Keratinocyte (primary cell): ENCODE measurements at regions not wholly inside any gene's neighbourhood (a gene's known extent, or its start where the extent isn't known, plus 50 kb on each side); places are given as distances from the start of the nearest gene placed in this dataset.

Experiments
- DNase-seq: peaks from one replicate; pipeline ENCODE4 v3.0.0-alpha.2; 2011; ENCODE audit warnings: low read depth, missing footprints, low spot score
- FAIRE-seq: peaks from 2 replicates; lab custom pipeline; 2011; peaks lifted over from hg19 to GRCh38; lab: Jason Lieb, UNC
- H2AFZ ChIP-seq: 2 replicates; pipeline ENCODE4 v1.6.0; 2012; ENCODE audit warnings: low read length, control low read depth, inconsistent platforms; ENCODE audit not compliant: control insufficient read depth
- H3K27ac ChIP-seq: 2 replicates; pipeline ENCODE4 v1.5.1; 2011; ENCODE audit warnings: low read length; ENCODE audit not compliant: control insufficient read depth, insufficient read depth
- H3K27me3 ChIP-seq: 3 replicates; pipeline ENCODE4 v1.6.0; 2011; ENCODE audit warnings: low read length; ENCODE audit not compliant: control insufficient read depth, insufficient read depth; ENCODE audit errors: extremely low read depth
- H3K36me3 ChIP-seq, 2 experiments: 2 replicates in 1 of 2; 3 replicates in 1 of 2; pipeline ENCODE4 v1.5.1; 2011; ENCODE audit warnings: low read length in 2 of 2, mild to moderate bottlenecking in 1 of 2; ENCODE audit not compliant: control insufficient read depth in 2 of 2, insufficient read depth in 2 of 2; ENCODE audit errors: extremely low read depth in 1 of 2
- H3K4me1 ChIP-seq: 3 replicates; pipeline ENCODE4 v1.5.1; 2011; ENCODE audit warnings: low read length; ENCODE audit not compliant: control insufficient read depth, insufficient read depth; ENCODE audit errors: extremely low read depth
- H3K4me2 ChIP-seq: 3 replicates; pipeline ENCODE4 v1.6.0; 2011; ENCODE audit warnings: low read depth, low read length; ENCODE audit not compliant: control insufficient read depth, insufficient read depth; ENCODE audit errors: extremely low read depth
- H3K4me3 ChIP-seq, 3 experiments: fragments of 200-600 bp in 1 of 3; sonication (generic) in 1 of 3; 2 replicates in 2 of 3; 3 replicates in 1 of 3; pipeline ENCODE4 v1.5.1; 2011 to 2016; ENCODE audit warnings: low read length in 3 of 3, mild to moderate bottlenecking in 3 of 3, control low read depth in 2 of 3, inconsistent platforms in 1 of 3, low read depth in 1 of 3, mixed read lengths in 1 of 3, mixed run types in 1 of 3, moderate library complexity in 1 of 3; ENCODE audit not compliant: control insufficient read depth in 2 of 3, insufficient read depth in 2 of 3; ENCODE audit errors: extremely low read depth in 1 of 3
- H3K79me2 ChIP-seq: 2 replicates; pipeline ENCODE4 v1.6.0; 2012; ENCODE audit warnings: low read length; ENCODE audit not compliant: control insufficient read depth, insufficient read depth
- H3K9ac ChIP-seq: 3 replicates; pipeline ENCODE4 v1.6.0; 2011; ENCODE audit warnings: low read length; ENCODE audit not compliant: control insufficient read depth, insufficient read depth; ENCODE audit errors: extremely low read depth
- H3K9me1 ChIP-seq: 3 replicates; pipeline ENCODE4 v1.6.0; 2011; ENCODE audit warnings: low read length; ENCODE audit not compliant: control insufficient read depth, insufficient read depth; ENCODE audit errors: extremely low read depth
- H3K9me3 ChIP-seq: 2 replicates; pipeline ENCODE4 v1.5.1; 2012; ENCODE audit warnings: low read depth, low read length; ENCODE audit not compliant: control insufficient read depth
- H4K20me1 ChIP-seq: 3 replicates; pipeline ENCODE4 v1.6.0; 2011; ENCODE audit warnings: low read length; ENCODE audit not compliant: control insufficient read depth, insufficient read depth; ENCODE audit errors: extremely low read depth
- EZH2 ChIP-seq: IDR thresholded peaks from one replicate; pipeline ENCODE4 v1.6.1; 2012; ENCODE audit warnings: inconsistent platforms, mild to moderate bottlenecking, low read length, moderate library complexity
- dilution Hi-C: fragments of 300-500 bp; cut with MboI; formaldehyde crosslinking; loops from one replicate; pipeline ENCODE4 v1.7.0; 2020; ENCODE audit warnings: low sequenced_read_pairs; ENCODE audit not compliant: extremely low pct_ligation_motif_present
- TF ChIP-seq, protein P1 (sequence below), 3 experiments: IDR thresholded peaks in 1 of 3; conservative IDR thresholded peaks in 1 of 3; optimal IDR thresholded peaks in 1 of 3; 2 replicates in 2 of 3; 3 replicates in 1 of 3; pipeline versions ENCODE3 to v1.5.1; 2011; ENCODE audit warnings: low read length in 3 of 3, mild to moderate bottlenecking in 3 of 3, moderate library complexity in 2 of 3, control low read depth in 1 of 3, inconsistent platforms in 1 of 3; ENCODE audit not compliant: insufficient read depth in 2 of 3; ENCODE audit errors: extremely low read depth in 1 of 3

GRCh38 chr2:2947406-2947805 lies 430.2 kb downstream of the EIPR1 start:
- Histone ChIP-seq H3K9me3 (no peaks in the 10 kb centered on the region), H3K27me3 (no peaks in the 10 kb centered on the region), H3K9me1 (no peaks in the 10 kb centered on the region), H4K20me1 (no peaks in the 10 kb centered on the region), H3K9ac (no peak overlapping the region), H3K4me1 (no peaks in the 10 kb centered on the region), H3K4me2 (no peak overlapping the region), H3K27ac (no peak overlapping the region), H2AFZ (no peak overlapping the region), H3K36me3 (no peaks in the 10 kb centered on the region), H3K79me2 (no peaks in the 10 kb centered on the region), H3K4me3 (no peak overlapping the region)
- dilution Hi-C loops, result no loop called here
- TF ChIP-seq, protein P1, sequence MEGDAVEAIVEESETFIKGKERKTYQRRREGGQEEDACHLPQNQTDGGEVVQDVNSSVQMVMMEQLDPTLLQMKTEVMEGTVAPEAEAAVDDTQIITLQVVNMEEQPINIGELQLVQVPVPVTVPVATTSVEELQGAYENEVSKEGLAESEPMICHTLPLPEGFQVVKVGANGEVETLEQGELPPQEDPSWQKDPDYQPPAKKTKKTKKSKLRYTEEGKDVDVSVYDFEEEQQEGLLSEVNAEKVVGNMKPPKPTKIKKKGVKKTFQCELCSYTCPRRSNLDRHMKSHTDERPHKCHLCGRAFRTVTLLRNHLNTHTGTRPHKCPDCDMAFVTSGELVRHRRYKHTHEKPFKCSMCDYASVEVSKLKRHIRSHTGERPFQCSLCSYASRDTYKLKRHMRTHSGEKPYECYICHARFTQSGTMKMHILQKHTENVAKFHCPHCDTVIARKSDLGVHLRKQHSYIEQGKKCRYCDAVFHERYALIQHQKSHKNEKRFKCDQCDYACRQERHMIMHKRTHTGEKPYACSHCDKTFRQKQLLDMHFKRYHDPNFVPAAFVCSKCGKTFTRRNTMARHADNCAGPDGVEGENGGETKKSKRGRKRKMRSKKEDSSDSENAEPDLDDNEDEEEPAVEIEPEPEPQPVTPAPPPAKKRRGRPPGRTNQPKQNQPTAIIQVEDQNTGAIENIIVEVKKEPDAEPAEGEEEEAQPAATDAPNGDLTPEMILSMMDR (optimal IDR thresholded peaks at IDR 0.05 in 1 of 3, IDR thresholded peaks at IDR 0.05 in 1 of 3, conservative IDR thresholded peaks at IDR 0.05 in 1 of 3; ENCODE audit: extremely low read depth in 1 of 3, insufficient read depth in 2 of 3, low read length in 3 of 3), result no peak
- TF ChIP-seq EZH2, result no peak
- DNase-seq (no peak), FAIRE-seq (no peak)

DNA sequence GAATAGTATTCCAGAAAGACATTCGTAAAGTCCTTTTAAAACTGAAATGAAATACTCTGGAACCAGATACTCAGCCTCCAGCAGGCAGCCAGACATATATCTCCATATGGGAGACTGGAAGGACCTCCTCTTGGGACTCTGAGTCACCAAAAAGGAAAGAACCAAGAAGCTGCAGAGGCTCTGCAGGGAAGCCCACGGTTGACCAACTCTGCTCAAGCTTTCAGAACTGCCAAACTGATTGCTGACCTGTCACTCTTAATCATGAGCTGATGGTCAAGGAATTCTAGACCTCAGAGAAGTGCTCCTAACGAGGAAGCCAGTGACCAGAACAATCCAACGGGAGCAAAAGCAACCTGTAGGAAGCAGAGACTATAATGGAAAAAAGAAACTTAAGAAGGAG lies 434.7 kb downstream of the EIPR1 start:
- TF ChIP-seq EZH2, result no peak
- TF ChIP-seq, protein P1 (optimal IDR thresholded peaks at IDR 0.05 in 1 of 3, IDR thresholded peaks at IDR 0.05 in 1 of 3, conservative IDR thresholded peaks at IDR 0.05 in 1 of 3; ENCODE audit: extremely low read depth in 1 of 3, insufficient read depth in 2 of 3, low read length in 3 of 3), result no peak
- H3K4me1 ChIP-seq, result no peaks in the 10 kb centered on the region
- H3K9me1 ChIP-seq, result no peaks in the 10 kb centered on the region
- no peak overlapping the region for H3K9ac ChIP-seq
- no peak for FAIRE-seq
- H3K27me3 ChIP-seq, result no peaks in the 10 kb centered on the region
- no peak overlapping the region for H3K4me3 ChIP-seq
- no peaks in the 10 kb centered on the region for H3K79me2 ChIP-seq
- no peak overlapping the region for H3K27ac ChIP-seq
- H3K4me2 ChIP-seq, result no peak overlapping the region
- H3K9me3 ChIP-seq, result peaks cover 8% of the 10 kb centered on the region
- no peaks in the 10 kb centered on the region for H3K36me3 ChIP-seq
- dilution Hi-C loops, result no loop called here
- no peak overlapping the region for H2AFZ ChIP-seq
- no peaks in the 10 kb centered on the region for H4K20me1 ChIP-seq
- no peak for DNase-seq
